DOHH2 (cell line): ENCODE measurements at regions not wholly inside any gene's neighbourhood (a gene's known extent, or its start where the extent isn't known, plus 50 kb on each side); places are given as distances from the start of the nearest gene placed in this dataset.
"Not testable (repeated sequence)": the region's sequence is repeated elsewhere in the genome, so short reads cannot be mapped to it uniquely, and the experiment has no call there.

Experiments used
- H3F3A ChIP-seq: fragments of 200-600 bp; sonication (generic), shearing (Covaris generic); 2 replicates; pipeline ENCODE4 v1.6.0; 2016; ENCODE audit warnings: antibody characterized with exemption, mild to moderate bottlenecking; ENCODE audit not compliant: control insufficient read depth, insufficient read depth
- H3K27ac ChIP-seq: fragments of 200-600 bp; sonication (generic); 2 replicates; pipeline ENCODE4 v1.5.1; 2014; ENCODE audit warnings: low read depth, mild to moderate bottlenecking, low read length, moderate library complexity
- H3K27me3 ChIP-seq: fragments of 200-600 bp; sonication (generic); 2 replicates; pipeline ENCODE4 v1.6.1; 2014; ENCODE audit warnings: mild to moderate bottlenecking, low read length, mixed read lengths; ENCODE audit not compliant: control insufficient read depth
- H3K36me3 ChIP-seq: fragments of 200-600 bp; sonication (generic); 2 replicates; pipeline ENCODE4 v1.6.1; 2014; ENCODE audit warnings: mild to moderate bottlenecking, low read length, moderate library complexity, mixed read lengths; ENCODE audit not compliant: control insufficient read depth
- H3K4me1 ChIP-seq: fragments of 200-600 bp; sonication (generic); 2 replicates; pipeline ENCODE4 v1.6.1; 2014; ENCODE audit warnings: mild to moderate bottlenecking, low read length, mixed read lengths; ENCODE audit not compliant: control insufficient read depth
- H3K4me2 ChIP-seq: fragments of 200-600 bp; sonication (generic); 2 replicates; pipeline ENCODE4 v1.6.0; 2014; ENCODE audit warnings: mild to moderate bottlenecking, low read length, moderate library complexity
- H3K4me3 ChIP-seq: fragments of 200-600 bp; sonication (generic); 2 replicates; pipeline ENCODE4 v1.5.1; 2014; ENCODE audit warnings: mild to moderate bottlenecking, low read length, mixed read lengths
- H3K79me2 ChIP-seq: fragments of 200-600 bp; sonication (generic); 2 replicates; pipeline ENCODE4 v1.6.1; 2014; ENCODE audit warnings: mild to moderate bottlenecking, low read length, mixed read lengths; ENCODE audit not compliant: control insufficient read depth
- H3K9me2 ChIP-seq: fragments of 200-600 bp; sonication (generic); replicated peaks from 2 replicates; pipeline ENCODE4 v1.6.1; 2014; ENCODE audit warnings: mild to moderate bottlenecking, low read length, mixed read lengths; ENCODE audit not compliant: control insufficient read depth
- H3K9me3 ChIP-seq: fragments of 200-600 bp; sonication (generic); 2 replicates; pipeline ENCODE4 v1.6.1; 2014; ENCODE audit warnings: antibody characterized with exemption, low read length, mixed read lengths; ENCODE audit not compliant: control insufficient read depth, insufficient read depth
- H4K20me1 ChIP-seq: fragments of 200-600 bp; sonication (generic); 2 replicates; pipeline ENCODE4 v1.6.0; 2014; ENCODE audit warnings: low read depth, mild to moderate bottlenecking, antibody characterized with exemption, low read length, moderate library complexity; ENCODE audit not compliant: control insufficient read depth, insufficient read depth
- CTCF ChIP-seq: fragments of 200-600 bp; sonication (generic); IDR thresholded peaks from one replicate; pipeline ENCODE4 v1.5.1; 2014; ENCODE audit warnings: antibody characterized with exemption, mild to moderate bottlenecking, low read depth, low read length; ENCODE audit not compliant: poor library complexity, severe bottlenecking
- EZH2phosphoT487 ChIP-seq: fragments of 200-600 bp; sonication (generic); IDR thresholded peaks from 2 replicates; pipeline ENCODE4 v1.6.1; 2017; ENCODE audit warnings: borderline replicate concordance, mild to moderate bottlenecking, antibody characterized with exemption, low read length, moderate library complexity, mixed read lengths

- no peaks in the 10 kb centered on the region for H3K27me3 ChIP-seq
- no peak overlapping the region for H3K4me3 ChIP-seq
- no peaks in the 10 kb centered on the region for H4K20me1 ChIP-seq
- H3K4me1 ChIP-seq = no peaks in the 10 kb centered on the region
- H3K9me2 ChIP-seq = no peaks in the 10 kb centered on the region
- H3K27ac ChIP-seq = no peak overlapping the region
- H3K4me2 ChIP-seq = no peak overlapping the region
- TF ChIP-seq CTCF = no peak
- TF ChIP-seq EZH2phosphoT487 = no peak
- H3F3A ChIP-seq = no peaks in the 10 kb centered on the region
- no peaks in the 10 kb centered on the region for H3K36me3 ChIP-seq
- H3K9me3 ChIP-seq = no peaks in the 10 kb centered on the region
- no peaks in the 10 kb centered on the region for H3K79me2 ChIP-seq
Measured at GRCh38 chr5:74440341-74440740, 200.2 kb downstream of the ENC1 start.

GRCh38 chr5:74437870-74438269 is 202.7 kb downstream of the ENC1 start:
- H3F3A ChIP-seq, H3K9me3 ChIP-seq, H3K79me2 ChIP-seq: not testable (repeated sequence)

GRCh38 chr5:74433896-74434829 is 206.4 kb downstream of the ENC1 start:
- Histone ChIP-seq H3K36me3 (no peaks in the 10 kb centered on the region), H3K79me2 (no peaks in the 10 kb centered on the region), H3K9me3 (peaks cover 7% of the 10 kb centered on the region; the same call in 1 of the 2 replicates), H3F3A (no peaks in the 10 kb centered on the region), H3K27me3 (no peaks in the 10 kb centered on the region), H3K4me2 (no peak overlapping the region), H3K4me3 (no peak overlapping the region), H4K20me1 (no peaks in the 10 kb centered on the region), H3K27ac (no peak overlapping the region), H3K4me1 (no peaks in the 10 kb centered on the region), H3K9me2 (no peaks in the 10 kb centered on the region)
- TF ChIP-seq EZH2phosphoT487 (no peak), CTCF (no peak)

More at GRCh38 chr5:74437870-74438269, 202.7 kb downstream of the ENC1 start:
- not testable (repeated sequence) for H3K27ac ChIP-seq, H3K4me2 ChIP-seq, H3K27me3 ChIP-seq, H3K9me2 ChIP-seq, H3K4me1 ChIP-seq, H3K4me3 ChIP-seq, H3K36me3 ChIP-seq, H4K20me1 ChIP-seq

- Histone ChIP-seq H3K4me1 (no peaks in the 10 kb centered on the region), H3K27me3 (no peaks in the 10 kb centered on the region), H4K20me1 (no peaks in the 10 kb centered on the region), H3K79me2 (no peaks in the 10 kb centered on the region), H3K9me2 (no peaks in the 10 kb centered on the region), H3K27ac (no peak overlapping the region), H3F3A (no peaks in the 10 kb centered on the region), H3K9me3 (peaks cover 7% of the 10 kb centered on the region; the same call in 1 of the 2 replicates), H3K4me2 (no peak overlapping the region), H3K4me3 (no peak overlapping the region), H3K36me3 (no peaks in the 10 kb centered on the region)
- TF ChIP-seq CTCF (no peak), EZH2phosphoT487 (no peak)
Measured at GRCh38 chr5:74433255-74433895, 207.2 kb downstream of the ENC1 start.
